Neuronal stem cell (in vitro differentiated cells): ENCODE measurements at regions not wholly inside any gene's neighbourhood (a gene's known extent, or its start where the extent isn't known, plus 50 kb on each side); places are given as distances from the start of the nearest gene placed in this dataset.

Experiments used
- DNase-seq: peaks from one replicate; pipeline ENCODE4 v3.0.0-alpha.2; 2013; ENCODE audit warnings: low spot score
- H2AFZ ChIP-seq: one replicate; pipeline ENCODE4 v1.6.1; 2013; ENCODE audit warnings: mild to moderate bottlenecking, low read length, inconsistent platforms
- H2AK5ac ChIP-seq: 2 replicates; pipeline ENCODE4 v1.6.1; 2013; ENCODE audit warnings: low read depth, mild to moderate bottlenecking, inconsistent platforms, low read length, moderate library complexity, mixed read lengths
- H2BK120ac ChIP-seq: 2 replicates; pipeline ENCODE4 v1.6.1; 2013; ENCODE audit warnings: low read depth, mild to moderate bottlenecking, inconsistent platforms, low read length, moderate library complexity, mixed read lengths
- H2BK12ac ChIP-seq: one replicate; pipeline ENCODE4 v1.6.1; 2013; ENCODE audit warnings: low read length, inconsistent platforms
- H2BK15ac ChIP-seq: 2 replicates; pipeline ENCODE4 v1.6.1; 2013; ENCODE audit warnings: mild to moderate bottlenecking, low read length, inconsistent platforms, mixed read lengths
- H2BK5ac ChIP-seq: one replicate; pipeline ENCODE4 v1.6.1; 2013; ENCODE audit warnings: inconsistent platforms, mild to moderate bottlenecking, low read length, moderate library complexity
- H3K14ac ChIP-seq: one replicate; pipeline ENCODE4 v1.6.1; 2013; ENCODE audit warnings: low read length, inconsistent platforms
- H3K18ac ChIP-seq: 2 replicates; pipeline ENCODE4 v1.6.1; 2013; ENCODE audit warnings: low read length, inconsistent platforms
- H3K23ac ChIP-seq: 2 replicates; pipeline ENCODE4 v1.6.1; 2013; ENCODE audit warnings: low read depth, mild to moderate bottlenecking, mixed read lengths, low read length, inconsistent platforms; ENCODE audit not compliant: poor library complexity
- H3K27ac ChIP-seq: replicated peaks from 3 replicates; pipeline ENCODE4 v1.5.1; 2013; ENCODE audit warnings: low read length, inconsistent platforms
- H3K27me3 ChIP-seq, 3 experiments: 2 replicates each; pipeline ENCODE4 v1.6.1; 2013; ENCODE audit warnings: low read length in 3 of 3, mild to moderate bottlenecking in 2 of 3, inconsistent platforms in 1 of 3, low read depth in 1 of 3, mixed read lengths in 1 of 3, moderate library complexity in 1 of 3; ENCODE audit not compliant: control insufficient read depth in 3 of 3, insufficient read depth in 3 of 3
- H3K36me3 ChIP-seq, 2 donors: replicated peaks in 1 of 2; 2 replicates each; pipeline ENCODE4 v1.6.1; 2013; ENCODE audit warnings: low read length in 2 of 2; ENCODE audit not compliant: control insufficient read depth in 2 of 2, insufficient read depth in 2 of 2
- H3K4ac ChIP-seq: 2 replicates; pipeline ENCODE4 v1.6.1; 2013; ENCODE audit warnings: inconsistent platforms, mild to moderate bottlenecking, low read length, moderate library complexity
- H3K4me1 ChIP-seq, 2 donors: 1 replicate in 1 of 2; 2 replicates in 1 of 2; pipeline ENCODE4 v1.6.1; 2013; ENCODE audit warnings: low read length in 2 of 2, low read depth in 1 of 2; ENCODE audit not compliant: control insufficient read depth in 2 of 2, insufficient read depth in 1 of 2
- H3K4me2 ChIP-seq: one replicate; pipeline ENCODE4 v1.6.1; 2013; ENCODE audit warnings: mild to moderate bottlenecking, low read length, inconsistent platforms; ENCODE audit not compliant: insufficient read depth, poor library complexity, severe bottlenecking
- H3K4me3 ChIP-seq, 2 donors: 2 replicates each; pipeline ENCODE4 v1.5.1; 2013; ENCODE audit warnings: low read length in 2 of 2, mild to moderate bottlenecking in 2 of 2, inconsistent platforms in 1 of 2, moderate library complexity in 1 of 2
- H3K79me1 ChIP-seq: one replicate; pipeline ENCODE4 v1.6.1; 2013; ENCODE audit warnings: low read depth, mild to moderate bottlenecking, inconsistent platforms, low read length, moderate library complexity
- H3K9ac ChIP-seq: one replicate; pipeline ENCODE4 v1.6.1; 2013; ENCODE audit warnings: mild to moderate bottlenecking, low read depth, low read length, inconsistent platforms; ENCODE audit not compliant: poor library complexity
- H3K9me3 ChIP-seq, 2 donors: replicated peaks in 1 of 2; 2 replicates each; pipeline versions ENCODE3 to v1.6.1; 2013; ENCODE audit warnings: low read length in 2 of 2, mild to moderate bottlenecking in 2 of 2, inconsistent platforms in 1 of 2, low read depth in 1 of 2, mixed read lengths in 1 of 2, moderate library complexity in 1 of 2; ENCODE audit not compliant: control insufficient read depth in 2 of 2, insufficient read depth in 1 of 2
- H4K8ac ChIP-seq: one replicate; pipeline ENCODE4 v1.6.1; 2013; ENCODE audit warnings: low read depth, mild to moderate bottlenecking, inconsistent platforms, low read length, moderate library complexity
- H4K91ac ChIP-seq: one replicate; pipeline ENCODE4 v1.6.1; 2013; ENCODE audit warnings: low read length, low read depth, mild to moderate bottlenecking, inconsistent platforms; ENCODE audit not compliant: poor library complexity
- WGBS, 2 donors: extraction: QIAGEN DNeasy Blood & Tissue Kit; methylation state at CpG; one replicate each; pipeline ENCODE4 v1.1.7; 2013; ENCODE audit warnings: missing lambda C conversion rate in 2 of 2, mixed read lengths in 1 of 2; ENCODE audit not compliant: insufficient read length in 2 of 2, insufficient replicate concordance in 1 of 2; ENCODE audit errors: extremely low coverage in 2 of 2; 5-methylcytosine and 5-hydroxymethylcytosine counted together

- H3K27ac ChIP-seq: no peak overlapping the region
- H3K14ac ChIP-seq: no peak overlapping the region
- no peak overlapping the region for H2BK15ac ChIP-seq
- no peaks in the 10 kb centered on the region for H3K9me3 ChIP-seq
- WGBS, 2 donors: no CpG with 5 or more reads among the region's 5 CpGs
- no peaks in the 10 kb centered on the region for H3K79me1 ChIP-seq
- no peak overlapping the region for H4K8ac ChIP-seq
- no peak overlapping the region for H3K9ac ChIP-seq
- no peak overlapping the region for H3K4me2 ChIP-seq
- no peak for DNase-seq
- peaks cover 17 to 28% of the 10 kb centered on the region in 2 donors for H3K4me1 ChIP-seq
- H3K4me3 ChIP-seq: no peak overlapping the region
- no peak overlapping the region for H4K91ac ChIP-seq
- no peak overlapping the region for H2BK12ac ChIP-seq
- no peak overlapping the region for H3K23ac ChIP-seq
- H3K4ac ChIP-seq: no peak overlapping the region
- no peaks in the 10 kb centered on the region for H3K36me3 ChIP-seq
- no peaks in the 10 kb centered on the region for H3K27me3 ChIP-seq
- no peak overlapping the region for H3K18ac ChIP-seq
- H2AFZ ChIP-seq: no peak overlapping the region
- H2BK5ac ChIP-seq: no peak overlapping the region
- no peak overlapping the region for H2AK5ac ChIP-seq
- no peak overlapping the region for H2BK120ac ChIP-seq
Measured at GRCh38 chr2:20150110-20150706, 74.7 kb downstream of the SDC1 start.

GRCh38 chr2:20149703-20150030 is 75.3 kb downstream of the SDC1 start:
- Histone ChIP-seq H3K23ac (no peak overlapping the region), H2BK120ac (no peak overlapping the region), H4K91ac (no peak overlapping the region), H3K4me2 (no peak overlapping the region), H3K18ac (peak overlapping the region; percentile 73), H2BK5ac (no peak overlapping the region), H2BK15ac (no peak overlapping the region), H3K9ac (no peak overlapping the region), H3K4me1 (peaks cover 17 to 28% of the 10 kb centered on the region in 2 donors), H3K9me3 (no peaks in the 10 kb centered on the region), H4K8ac (no peak overlapping the region), H3K4me3 (no peak overlapping the region), H3K14ac (no peak overlapping the region), H2BK12ac (no peak overlapping the region), H2AK5ac (no peak overlapping the region), H3K27me3 (no peaks in the 10 kb centered on the region), H2AFZ (peak overlapping the region; percentile 77), H3K27ac (no peak overlapping the region), H3K79me1 (no peaks in the 10 kb centered on the region), H3K4ac (no peak overlapping the region), H3K36me3 (no peaks in the 10 kb centered on the region)
- no CpG with 5 or more reads among the region's 5 CpGs for WGBS, 2 donors
- no peak for DNase-seq

GRCh38 chr2:20148923-20149702 is 75.8 kb downstream of the SDC1 start:
- no peak overlapping the region for H3K23ac ChIP-seq
- no peak overlapping the region for H4K8ac ChIP-seq
- no peak overlapping the region for H2AK5ac ChIP-seq
- H3K79me1 ChIP-seq: no peaks in the 10 kb centered on the region
- no peak overlapping the region for H2BK120ac ChIP-seq
- no peak overlapping the region for H3K4ac ChIP-seq
- H3K9ac ChIP-seq: no peak overlapping the region
- DNase-seq: peak; percentile 32
- H2BK12ac ChIP-seq: no peak overlapping the region
- WGBS, 2 donors: no CpG with 5 or more reads among the region's 12 CpGs
- H3K4me1 ChIP-seq: peaks cover 17 to 28% of the 10 kb centered on the region in 2 donors
- no peak overlapping the region for H2BK5ac ChIP-seq
- H3K9me3 ChIP-seq: no peaks in the 10 kb centered on the region
- no peak overlapping the region for H3K4me2 ChIP-seq
- H3K14ac ChIP-seq: no peak overlapping the region
- H3K36me3 ChIP-seq: no peaks in the 10 kb centered on the region
- no peak overlapping the region for H3K27ac ChIP-seq
- no peak overlapping the region for H2BK15ac ChIP-seq
- H3K4me3 ChIP-seq: peak overlapping the region in 1 of 2 donors; percentile 22
- H2AFZ ChIP-seq: peak overlapping the region; percentile 77
- H4K91ac ChIP-seq: no peak overlapping the region
- H3K18ac ChIP-seq: peak overlapping the region; percentile 73
- no peaks in the 10 kb centered on the region for H3K27me3 ChIP-seq

GRCh38 chr2:20148426-20148922 is 76.5 kb downstream of the SDC1 start:
- H2BK120ac ChIP-seq: no peak overlapping the region
- whole genome bisulfite sequencing, 2 donors: no CpG with 5 or more reads among the region's 5 CpGs
- H3K36me3 ChIP-seq: no peaks in the 10 kb centered on the region
- no peak overlapping the region for H3K14ac ChIP-seq
- no peak overlapping the region for H4K8ac ChIP-seq
- H3K4me2 ChIP-seq: no peak overlapping the region
- no peak overlapping the region for H3K23ac ChIP-seq
- H2BK15ac ChIP-seq: no peak overlapping the region
- H3K4ac ChIP-seq: no peak overlapping the region
- peaks cover 17 to 28% of the 10 kb centered on the region in 2 donors for H3K4me1 ChIP-seq
- peak overlapping the region in 1 of 2 donors; percentile 22 for H3K4me3 ChIP-seq
- DNase-seq: no peak
- H2BK5ac ChIP-seq: no peak overlapping the region
- H2AFZ ChIP-seq: peak overlapping the region; percentile 77
- no peaks in the 10 kb centered on the region for H3K9me3 ChIP-seq
- no peaks in the 10 kb centered on the region for H3K27me3 ChIP-seq
- H3K79me1 ChIP-seq: no peaks in the 10 kb centered on the region
- H3K9ac ChIP-seq: no peak overlapping the region
- H3K18ac ChIP-seq: no peak overlapping the region
- H2AK5ac ChIP-seq: no peak overlapping the region
- no peak overlapping the region for H3K27ac ChIP-seq
- H2BK12ac ChIP-seq: no peak overlapping the region
- H4K91ac ChIP-seq: no peak overlapping the region
